Spleen (tissue), 11 donors: ENCODE measurements at regions not wholly inside any gene's neighbourhood (a gene's known extent, or its start where the extent isn't known, plus 50 kb on each side); places are given as distances from the start of the nearest gene placed in this dataset.
A peak's percentile ranks its signal among the peaks of the same experiment; 100 is the strongest.

Source experiments
- DNase-seq: peaks from one replicate; pipeline ENCODE4 v3.0.0-alpha.2; 2020
- H3K27ac ChIP-seq, 8 donors: fragments of 200-600 bp; sonication (generic) in 7 of 8; 1 replicate in 4 of 8; 2 replicates in 4 of 8; pipeline versions ENCODE4 v1.5.0 to v1.8.0; 2016 to 2021; ENCODE audit warnings: inconsistent platforms in 4 of 8, mild to moderate bottlenecking in 4 of 8, moderate library complexity in 1 of 8
- H3K27me3 ChIP-seq, 7 donors: fragments of 200-600 bp; sonication (generic) in 6 of 7; replicated peaks in 1 of 7; 1 replicate in 4 of 7; 2 replicates in 3 of 7; pipeline versions ENCODE4 v1.5.0 to v1.8.0; 2016 to 2021; ENCODE audit warnings: inconsistent platforms in 3 of 7, mild to moderate bottlenecking in 1 of 7
- H3K36me3 ChIP-seq, 6 donors: fragments of 200-600 bp; sonication (generic) in 5 of 6; 1 replicate in 4 of 6; 2 replicates in 2 of 6; pipeline versions ENCODE4 v1.5.0 to v1.8.0; 2016 to 2021; ENCODE audit warnings: inconsistent platforms in 2 of 6
- H3K4me1 ChIP-seq, 6 donors: fragments of 200-600 bp; sonication (generic) in 5 of 6; 1 replicate in 3 of 6; 2 replicates in 3 of 6; pipeline versions ENCODE4 v1.5.0 to v1.8.0; 2016 to 2021; ENCODE audit warnings: inconsistent platforms in 3 of 6
- H3K4me3 ChIP-seq, 8 donors: fragments of 200-600 bp; sonication (generic) in 7 of 8; 1 replicate in 4 of 8; 2 replicates in 4 of 8; pipeline versions ENCODE4 v1.5.0 to v1.8.0; 2016 to 2021; ENCODE audit warnings: inconsistent platforms in 4 of 8, mild to moderate bottlenecking in 4 of 8, moderate library complexity in 2 of 8
- H3K9me3 ChIP-seq, 8 donors: fragments of 200-600 bp; sonication (generic) in 7 of 8; 1 replicate in 4 of 8; 2 replicates in 4 of 8; pipeline versions ENCODE4 v1.5.0 to v1.8.0; 2016 to 2021; ENCODE audit warnings: inconsistent platforms in 4 of 8
- POLR2A ChIP-seq, 3 donors: fragments of 450-650 bp; IDR thresholded peaks; one replicate each; pipeline ENCODE4 v1.5.1; 2017; ENCODE audit warnings: antibody characterized with exemption in 3 of 3, mild to moderate bottlenecking in 1 of 3
- POLR2AphosphoS5 ChIP-seq, 3 donors: sonication (generic); formaldehyde crosslinking; IDR thresholded peaks; one replicate each; pipeline ENCODE4 v1.5.1; 2017; ENCODE audit warnings: antibody characterized with exemption in 3 of 3
- WGBS, 5 donors: extraction: QIAGEN DNeasy Blood & Tissue Kit in 3 of 5; methylation state at CpG; one replicate each; pipeline versions ENCODE4 v1.1.5 to v1.1.7; 2013 to 2018; 5-methylcytosine and 5-hydroxymethylcytosine counted together
- intact Hi-C: fragments of 100-400 bp; cut with DNase I; formaldehyde crosslinking; loops from one replicate; pipeline ENCODE4 v1.15.0; 2023; ENCODE audit warnings: low total_unique reads
- TF ChIP-seq, protein P1 (sequence below), 11 experiments: fragments of 200-600 bp in 7 of 11; fragments of 450-650 bp in 4 of 11; sonication (generic) in 4 of 11; IDR thresholded peaks in 8 of 11; conservative IDR thresholded peaks in 3 of 11; 1 replicate in 7 of 11; 2 replicates in 4 of 11; pipeline versions ENCODE4 v1.4.0 to v1.8.0; 2016 to 2021; ENCODE audit warnings: antibody characterized with exemption in 11 of 11, inconsistent platforms in 4 of 11, mild to moderate bottlenecking in 1 of 11
- donor health status: healthy with polysubstance abuse.
- donor health status: DM: no; HTN: no; CAD: no; lungs with moderate emphysema.
- donor health status: DM: no; HTN: no; CAD: no.
- donor health status: Bipolar disorder and iron deficiency.
- donor health status: healthy.
- donor health status: DM: no; HTN: no; CAD: no.
- donor health status: DM: yes; HTN: yes; CAD: no.

- WGBS, 5 donors, result 50 to 64% (median 61%) methylated on average over 3 of the region's 3 CpGs
- H3K27ac ChIP-seq, result no peak overlapping the region
Observed at GRCh38 chr6:47170617-47170947, 128.4 kb upstream of the ADGRF1 start.

GRCh38 chr6:47169785-47170616 is 127.9 kb upstream of the ADGRF1 start:
- no peak for DNase-seq
- H3K27me3 ChIP-seq, result no peaks in the 10 kb centered on the region
- WGBS, 5 donors, result 79 to 98% (median 88%) methylated on average over 1 of the region's 1 CpG
- no peak overlapping the region for H3K27ac ChIP-seq
- no peaks in the 10 kb centered on the region for H3K4me1 ChIP-seq
- no peak overlapping the region for H3K4me3 ChIP-seq
- H3K9me3 ChIP-seq, result no peaks in the 10 kb centered on the region
- intact Hi-C loops, result no loop called here
- no peaks in the 10 kb centered on the region for H3K36me3 ChIP-seq
- TF ChIP-seq, protein P1, sequence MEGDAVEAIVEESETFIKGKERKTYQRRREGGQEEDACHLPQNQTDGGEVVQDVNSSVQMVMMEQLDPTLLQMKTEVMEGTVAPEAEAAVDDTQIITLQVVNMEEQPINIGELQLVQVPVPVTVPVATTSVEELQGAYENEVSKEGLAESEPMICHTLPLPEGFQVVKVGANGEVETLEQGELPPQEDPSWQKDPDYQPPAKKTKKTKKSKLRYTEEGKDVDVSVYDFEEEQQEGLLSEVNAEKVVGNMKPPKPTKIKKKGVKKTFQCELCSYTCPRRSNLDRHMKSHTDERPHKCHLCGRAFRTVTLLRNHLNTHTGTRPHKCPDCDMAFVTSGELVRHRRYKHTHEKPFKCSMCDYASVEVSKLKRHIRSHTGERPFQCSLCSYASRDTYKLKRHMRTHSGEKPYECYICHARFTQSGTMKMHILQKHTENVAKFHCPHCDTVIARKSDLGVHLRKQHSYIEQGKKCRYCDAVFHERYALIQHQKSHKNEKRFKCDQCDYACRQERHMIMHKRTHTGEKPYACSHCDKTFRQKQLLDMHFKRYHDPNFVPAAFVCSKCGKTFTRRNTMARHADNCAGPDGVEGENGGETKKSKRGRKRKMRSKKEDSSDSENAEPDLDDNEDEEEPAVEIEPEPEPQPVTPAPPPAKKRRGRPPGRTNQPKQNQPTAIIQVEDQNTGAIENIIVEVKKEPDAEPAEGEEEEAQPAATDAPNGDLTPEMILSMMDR (IDR thresholded peaks at IDR 0.05 in 8 of 11, conservative IDR thresholded peaks at IDR 0.05 in 3 of 11), result no peak
- TF ChIP-seq POLR2A (IDR thresholded peaks at IDR 0.05), result no peak
- TF ChIP-seq POLR2AphosphoS5 (IDR thresholded peaks at IDR 0.05), result no peak

More at GRCh38 chr6:47170617-47170947, 128.4 kb upstream of the ADGRF1 start:
- no peaks in the 10 kb centered on the region for H3K9me3 ChIP-seq
- no peaks in the 10 kb centered on the region for H3K27me3 ChIP-seq
- intact Hi-C loops, result no loop called here
- TF ChIP-seq POLR2AphosphoS5 (IDR thresholded peaks at IDR 0.05), result no peak
- TF ChIP-seq POLR2A (IDR thresholded peaks at IDR 0.05), result no peak
- TF ChIP-seq, protein P1 (IDR thresholded peaks at IDR 0.05 in 8 of 11, conservative IDR thresholded peaks at IDR 0.05 in 3 of 11), result no peak
- no peaks in the 10 kb centered on the region for H3K36me3 ChIP-seq
- no peak for DNase-seq
- H3K4me3 ChIP-seq, result no peak overlapping the region
- no peaks in the 10 kb centered on the region for H3K4me1 ChIP-seq

- intact Hi-C loops, result no loop called here
- H3K36me3 ChIP-seq, result no peaks in the 10 kb centered on the region
- no peaks in the 10 kb centered on the region for H3K4me1 ChIP-seq
- H3K9me3 ChIP-seq, result no peaks in the 10 kb centered on the region
- WGBS, 5 donors, result 67 to 84% (median 69%) methylated on average over 2 of the region's 2 CpGs
- no peak for DNase-seq
- no peak overlapping the region for H3K27ac ChIP-seq
- no peak overlapping the region for H3K4me3 ChIP-seq
- H3K27me3 ChIP-seq, result no peaks in the 10 kb centered on the region
- TF ChIP-seq, protein P1 (IDR thresholded peaks at IDR 0.05 in 8 of 11, conservative IDR thresholded peaks at IDR 0.05 in 3 of 11), result no peak
- no peak for TF ChIP-seq POLR2A (IDR thresholded peaks at IDR 0.05)
Observed at GRCh38 chr6:47168180-47168579, 126.0 kb upstream of the ADGRF1 start.

DNA sequence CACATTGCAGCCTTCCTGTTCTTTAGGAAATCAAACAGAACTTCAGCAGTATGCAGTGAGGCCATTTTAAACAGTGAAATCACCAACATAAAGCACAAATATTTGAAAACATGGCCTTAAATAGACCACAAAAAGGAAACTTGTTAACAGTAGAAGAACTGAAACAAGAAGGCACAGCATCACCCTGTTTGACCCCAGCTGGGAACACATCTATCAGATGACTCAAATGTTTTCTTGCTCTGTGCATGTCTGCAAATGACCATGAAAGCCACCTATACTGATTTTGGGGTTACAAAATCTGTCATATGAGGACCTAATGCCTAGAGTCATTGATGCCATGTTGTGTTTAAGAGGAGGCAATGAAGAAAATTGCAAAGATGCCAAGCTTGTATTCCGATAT is 123.8 kb upstream of the ADGRF1 start:
- Histone ChIP-seq H3K27me3 (no peaks in the 10 kb centered on the region), H3K9me3 (no peaks in the 10 kb centered on the region), H3K4me3 (no peak overlapping the region), H3K4me1 (peaks cover 0 to 6% (median 0%) of the 10 kb centered on the region in 6 donors), H3K36me3 (no peaks in the 10 kb centered on the region), H3K27ac (peak overlapping the region in 4 of 8 donors; percentile 10 to 49 (median 42))
- WGBS, 5 donors, result 73 to 100% (median 85%) methylated on average over 1 of the region's 1 CpG
- no peak for DNase-seq
- intact Hi-C loops, result no loop called here
- TF ChIP-seq POLR2AphosphoS5 (IDR thresholded peaks at IDR 0.05) (no peak), POLR2A (IDR thresholded peaks at IDR 0.05) (no peak)
- TF ChIP-seq, protein P1 (IDR thresholded peaks at IDR 0.05 in 8 of 11, conservative IDR thresholded peaks at IDR 0.05 in 3 of 11), result no peak
